ENCODE measurements at regions not wholly inside any gene's neighbourhood (a gene's known extent, or its start where the extent isn't known, plus 50 kb on each side); places are given as distances from the start of the nearest gene placed in this dataset.
"Not testable (repeated sequence)": the region's sequence is repeated elsewhere in the genome, so short reads cannot be mapped to it uniquely, and the experiment has no call there.

GRCh38 chr5:82985763-82986162 is 91.4 kb downstream of the TMEM167A start:
- ChIA-PET CTCF (no interaction called here), POLR2A (ENCODE audit: low non-redundant PET) (interaction anchor here (0.5 kb wide), 1 partner anchor 197 kb away, joined by 5 read pairs; no protein-coding TSS in a partner anchor)
- no peaks in the 10 kb centered on the region for H3K36me3 ChIP-seq (ENCODE audit: insufficient read depth, low read length, poor library complexity, severe bottlenecking)
- H3K9me3 ChIP-seq (ENCODE audit: low read depth, low read length, poor library complexity, severe bottlenecking), result no peaks in the 10 kb centered on the region
- H3K27ac ChIP-seq (ENCODE audit: low read depth, low read length, poor library complexity, severe bottlenecking), result no peak overlapping the region
- peaks cover 12% of the 10 kb centered on the region for H3K4me1 ChIP-seq (ENCODE audit: insufficient read depth, low read length, poor library complexity, severe bottlenecking)
- H3K27me3 ChIP-seq (replicated peaks; ENCODE audit: insufficient read depth, low read depth, low read length, poor library complexity), result no peaks in the 10 kb centered on the region
- no peak for DNase-seq (ENCODE audit: low spot score)
- intact Hi-C loops (cut with micrococcal nuclease; ENCODE audit: unreplicated experiment), result no loop called here
- H3K4me3 ChIP-seq (ENCODE audit: low read depth, low read length, poor library complexity, severe bottlenecking), result no peak overlapping the region
- BruUV-seq (replicated peaks), result no TSS peak
- no peak for TF ChIP-seq CTCF (conservative IDR thresholded peaks at IDR 0.05; ENCODE audit: low read depth, low read length)
- no peak for TF ChIP-seq EZH2 (IDR thresholded peaks at IDR 0.05; ENCODE audit: borderline replicate concordance, low read depth, low read length, poor library complexity, severe bottlenecking)

GRCh38 chr5:82984786-82985735 is 92.1 kb downstream of the TMEM167A start:
- DNase-seq (ENCODE audit: low spot score), result no peak
- H3K9me3 ChIP-seq (ENCODE audit: low read depth, low read length, poor library complexity, severe bottlenecking), result no peaks in the 10 kb centered on the region
- H3K36me3 ChIP-seq (ENCODE audit: insufficient read depth, low read length, poor library complexity, severe bottlenecking), result no peaks in the 10 kb centered on the region
- H3K27me3 ChIP-seq (replicated peaks; ENCODE audit: insufficient read depth, low read depth, low read length, poor library complexity), result no peaks in the 10 kb centered on the region
- H3K4me1 ChIP-seq (ENCODE audit: insufficient read depth, low read length, poor library complexity, severe bottlenecking), result peaks cover 12% of the 10 kb centered on the region
- BruUV-seq (replicated peaks), result no TSS peak
- H3K27ac ChIP-seq (ENCODE audit: low read depth, low read length, poor library complexity, severe bottlenecking), result no peak overlapping the region
- no peak overlapping the region for H3K4me3 ChIP-seq (ENCODE audit: low read depth, low read length, poor library complexity, severe bottlenecking)
- POLR2A ChIA-PET (ENCODE audit: low non-redundant PET), result no interaction called here
- intact Hi-C loops (cut with micrococcal nuclease; ENCODE audit: unreplicated experiment), result no loop called here
- CTCF ChIA-PET, result no interaction called here
- TF ChIP-seq CTCF (conservative IDR thresholded peaks at IDR 0.05; ENCODE audit: low read depth, low read length) (no peak), EZH2 (IDR thresholded peaks at IDR 0.05; ENCODE audit: borderline replicate concordance, low read depth, low read length, poor library complexity, severe bottlenecking) (no peak)

- no peak overlapping the region for H3K27ac ChIP-seq (ENCODE audit: low read depth, low read length, poor library complexity, severe bottlenecking)
- H3K4me3 ChIP-seq (ENCODE audit: low read depth, low read length, poor library complexity, severe bottlenecking), result no peak overlapping the region
- H3K27me3 ChIP-seq (replicated peaks; ENCODE audit: insufficient read depth, low read depth, low read length, poor library complexity), result no peaks in the 10 kb centered on the region
- no peaks in the 10 kb centered on the region for H3K9me3 ChIP-seq (ENCODE audit: low read depth, low read length, poor library complexity, severe bottlenecking)
- POLR2A ChIA-PET (ENCODE audit: low non-redundant PET), result no interaction called here
- CTCF ChIA-PET, result no interaction called here
- H3K4me1 ChIP-seq (ENCODE audit: insufficient read depth, low read length, poor library complexity, severe bottlenecking), result peaks cover 12% of the 10 kb centered on the region
- BruUV-seq (replicated peaks), result no TSS peak
- intact Hi-C loops (cut with micrococcal nuclease; ENCODE audit: unreplicated experiment), result no loop called here
- H3K36me3 ChIP-seq (ENCODE audit: insufficient read depth, low read length, poor library complexity, severe bottlenecking), result no peaks in the 10 kb centered on the region
- TF ChIP-seq CTCF (conservative IDR thresholded peaks at IDR 0.05; ENCODE audit: low read depth, low read length) (no peak), EZH2 (IDR thresholded peaks at IDR 0.05; ENCODE audit: borderline replicate concordance, low read depth, low read length, poor library complexity, severe bottlenecking) (no peak)
- DNase-seq (ENCODE audit: low spot score), result no peak
Observed at GRCh38 chr5:82982846-82983245, 94.3 kb downstream of the TMEM167A start.

- intact Hi-C loops (cut with micrococcal nuclease; ENCODE audit: unreplicated experiment); H3K4me1 ChIP-seq (ENCODE audit: insufficient read depth, low read length, poor library complexity, severe bottlenecking); POLR2A ChIA-PET (ENCODE audit: low non-redundant PET); CTCF ChIA-PET; DNase-seq (ENCODE audit: low spot score); BruUV-seq (replicated peaks); H3K36me3 ChIP-seq (ENCODE audit: insufficient read depth, low read length, poor library complexity, severe bottlenecking); H3K27me3 ChIP-seq (replicated peaks; ENCODE audit: insufficient read depth, low read depth, low read length, poor library complexity); H3K4me3 ChIP-seq (ENCODE audit: low read depth, low read length, poor library complexity, severe bottlenecking); H3K27ac ChIP-seq (ENCODE audit: low read depth, low read length, poor library complexity, severe bottlenecking): not testable (repeated sequence)
- peaks cover 10% of the 10 kb centered on the region for H3K9me3 ChIP-seq (ENCODE audit: low read depth, low read length, poor library complexity, severe bottlenecking)
Observed at GRCh38 chr5:82976887-82977286, 100.3 kb downstream of the TMEM167A start.

All from A673 (cell line).